ENCODE measurements at regions not wholly inside any gene's neighbourhood (a gene's known extent, or its start where the extent isn't known, plus 50 kb on each side); places are given as distances from the start of the nearest gene placed in this dataset.

DNA sequence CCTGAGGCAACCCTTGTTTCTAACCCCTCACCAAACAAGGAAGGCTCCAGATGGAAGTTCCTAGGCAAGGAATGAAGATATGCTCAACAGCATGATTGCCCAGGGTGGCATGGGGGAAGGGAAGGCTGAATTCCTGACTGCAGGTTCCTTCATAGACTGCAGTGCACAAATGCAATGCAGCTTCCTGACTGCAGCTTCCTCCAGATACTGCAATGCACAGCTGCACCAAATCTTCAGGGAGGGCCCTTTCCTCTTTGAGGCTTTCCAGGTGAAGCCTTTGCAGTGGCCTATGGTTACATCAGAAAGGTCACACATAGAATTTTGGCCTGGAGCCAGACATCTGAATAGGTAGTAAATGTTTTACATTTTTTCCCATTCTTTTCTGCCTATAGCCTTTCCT, 58.8 kb upstream of the DYNAP start:
- no peak for DNase-seq (ENCODE audit: low read depth in 3 of 3)

GRCh38 chr18:54532962-54533361, 58.1 kb upstream of the DYNAP start:
- no peak for DNase-seq (ENCODE audit: low read depth in 3 of 3)

Measured in stimulated activated CD4-positive, alpha-beta T cell treated with anti-CD3 and anti-CD28 coated beads, TNF-alpha, amount 100 ng/mL, for 48 hours (primary cell).